ENCODE measurements at regions not wholly inside any gene's neighbourhood (a gene's known extent, or its start where the extent isn't known, plus 50 kb on each side); places are given as distances from the start of the nearest gene placed in this dataset.

GRCh38 chr12:102603021-102603420, 122.7 kb upstream of the IGF1 start:
- H3K23ac ChIP-seq (ENCODE audit: low read depth, low read length) = no peak overlapping the region
- no peak overlapping the region for H3K4me2 ChIP-seq (ENCODE audit: low read depth, low read length)
- ChIA-PET POLR2A (ENCODE audit: unreplicated experiment) (no interaction called here), CTCF (no interaction called here)
- intact Hi-C loops (cut with micrococcal nuclease) (no loop called here), dilution Hi-C loops (cut with HindIII; ENCODE audit: low sequenced_read_pairs, unreplicated experiment) (no loop called here), in situ Hi-C loops (cut with MboI; ENCODE audit: low sequenced_read_pairs) (no loop called here)
- DNase-seq (no peak), ATAC-seq (ENCODE audit: low read depth) (no peak)
- H4K8ac ChIP-seq (ENCODE audit: low read depth in 2 of 2, low read length in 2 of 2) = no peak overlapping the region
- no CpG with 5 or more reads among the region's 2 CpGs for WGBS, 2 experiments (ENCODE audit: extremely low coverage in 2 of 2, insufficient read length in 1 of 2)
- no peak overlapping the region for H3K27ac ChIP-seq (ENCODE audit: insufficient read depth, low read length)
- no peak overlapping the region for H2BK20ac ChIP-seq (ENCODE audit: low read depth, low read length)
- no peaks in the 10 kb centered on the region for H3K36me3 ChIP-seq (ENCODE audit: control insufficient read depth, insufficient read depth, low read length)
- no TSS peak for BruUV-seq (replicated peaks)
- H3K4me1 ChIP-seq (ENCODE audit: control insufficient read depth, insufficient read depth, low read length) = no peaks in the 10 kb centered on the region
- no peak overlapping the region for H2BK5ac ChIP-seq (ENCODE audit: low read depth, low read length, poor library complexity, severe bottlenecking)
- no peak overlapping the region for H3K4ac ChIP-seq (ENCODE audit: low read depth, low read length)
- H3K9me3 ChIP-seq (ENCODE audit: control insufficient read depth, insufficient read depth, low read length) = no peaks in the 10 kb centered on the region
- no peak overlapping the region for H2BK120ac ChIP-seq (ENCODE audit: low read depth, low read length)
- no peak overlapping the region for H4K91ac ChIP-seq (ENCODE audit: insufficient read depth, low read depth, low read length)
- no peak overlapping the region for H2AFZ ChIP-seq (replicated peaks; ENCODE audit: low read length, poor library complexity)
- no peak overlapping the region for H3K9ac ChIP-seq (ENCODE audit: low read depth, low read length)
- H2AK5ac ChIP-seq (ENCODE audit: low read depth, low read length) = no peak overlapping the region
- no peaks in the 10 kb centered on the region for H3K79me1 ChIP-seq (ENCODE audit: low read depth in 1 of 2, low read length in 2 of 2)
- no peak overlapping the region for H2AK9ac ChIP-seq (replicated peaks; ENCODE audit: low read depth, low read length, poor library complexity)
- no peak overlapping the region for H4K5ac ChIP-seq (ENCODE audit: low read depth, low read length)
- H3K56ac ChIP-seq (ENCODE audit: extremely low read depth, insufficient read depth, low read length) = no peak overlapping the region
- no peak overlapping the region for H2BK15ac ChIP-seq (ENCODE audit: low read depth, low read length)
- H3K9me1 ChIP-seq (ENCODE audit: insufficient read depth, low read length) = no peaks in the 10 kb centered on the region
- H4K20me1 ChIP-seq (ENCODE audit: insufficient read depth, low read length) = no peaks in the 10 kb centered on the region
- no peak overlapping the region for H3K4me3 ChIP-seq (ENCODE audit: insufficient read depth, low read depth, low read length)
- no peak overlapping the region for H3K18ac ChIP-seq (ENCODE audit: low read depth, low read length)
- no peak overlapping the region for H3K14ac ChIP-seq (replicated peaks; ENCODE audit: low read depth, low read length)
- no peaks in the 10 kb centered on the region for H3K27me3 ChIP-seq (ENCODE audit: control insufficient read depth, insufficient read depth, low read length)
- TF ChIP-seq RCOR1 (IDR thresholded peaks at IDR 0.05; ENCODE audit: insufficient replicate concordance, low read length) (no peak), USF2 (IDR thresholded peaks at IDR 0.05; ENCODE audit: low read depth, low read length) (no peak), POLR2A (IDR thresholded peaks at IDR 0.05; ENCODE audit: low read depth, low read length) (no peak), RAD21 (IDR thresholded peaks at IDR 0.05; ENCODE audit: low read length) (no peak), SMC3 (IDR thresholded peaks at IDR 0.05; ENCODE audit: low read depth, low read length) (no peak), MXI1 (IDR thresholded peaks at IDR 0.05; ENCODE audit: borderline replicate concordance, low read depth, low read length) (no peak), ELK1 (IDR thresholded peaks at IDR 0.05; ENCODE audit: borderline replicate concordance, low read depth, low read length) (no peak), MAFK (IDR thresholded peaks at IDR 0.05; ENCODE audit: low read depth, low read length) (no peak), CEBPB (IDR thresholded peaks at IDR 0.05; ENCODE audit: low read depth, low read length) (no peak), CHD1 (IDR thresholded peaks at IDR 0.05; ENCODE audit: low read depth, low read length) (no peak), NFE2L2 (IDR thresholded peaks at IDR 0.05; ENCODE audit: low read depth, low read length) (no peak), FOS (IDR thresholded peaks at IDR 0.05; ENCODE audit: low read depth, low read length) (no peak), RFX5 (IDR thresholded peaks at IDR 0.05; ENCODE audit: low read depth, low read length) (no peak), MAZ (IDR thresholded peaks at IDR 0.05; ENCODE audit: borderline replicate concordance, low read depth, low read length) (no peak), BHLHE40 (IDR thresholded peaks at IDR 0.05; ENCODE audit: low read depth, low read length) (no peak), CTCF (conservative IDR thresholded peaks at IDR 0.05; ENCODE audit: low read depth, low read length) (no peak)
